Stimulated activated CD4-positive, alpha-beta T cell treated with anti-CD3 and anti-CD28 coated beads, Interleukin-4, amount 100 ng/mL, for 1 hour (primary cell): ENCODE measurements at regions not wholly inside any gene's neighbourhood (a gene's known extent, or its start where the extent isn't known, plus 50 kb on each side); places are given as distances from the start of the nearest gene placed in this dataset.
"Not testable (repeated sequence)": the region's sequence is repeated elsewhere in the genome, so short reads cannot be mapped to it uniquely, and the experiment has no call there.

Experiments
- DNase-seq: peaks from one replicate; pipeline ENCODE4 v3.0.0-alpha.2; 2020

- DNase-seq, result no peak
Observed at GRCh38 chr2:199556527-199557285, 99.0 kb upstream of the SATB2 start.

- no peak for DNase-seq
Observed at GRCh38 chr2:199554026-199554425, 96.3 kb upstream of the SATB2 start.

- no peak for DNase-seq
Observed at GRCh38 chr2:199552141-199552540, 94.4 kb upstream of the SATB2 start.

GRCh38 chr2:199543606-199544172 is 86.0 kb upstream of the SATB2 start:
- DNase-seq, result no peak

GRCh38 chr2:199535445-199536177 is 77.9 kb upstream of the SATB2 start:
- no peak for DNase-seq

- DNase-seq, result not testable (repeated sequence)
Observed at GRCh38 chr2:199533873-199534272, 76.1 kb upstream of the SATB2 start.

GRCh38 chr2:199527071-199527470 is 69.3 kb upstream of the SATB2 start:
- DNase-seq, result no peak

- DNase-seq, result no peak
Observed at GRCh38 chr2:199524689-199525574, 67.2 kb upstream of the SATB2 start.

- DNase-seq, result no peak
Observed at GRCh38 chr2:199509403-199509802, 51.7 kb upstream of the SATB2 start.
